PC-3 (cell line): ENCODE measurements at regions not wholly inside any gene's neighbourhood (a gene's known extent, or its start where the extent isn't known, plus 50 kb on each side); places are given as distances from the start of the nearest gene placed in this dataset.

ENCODE experiments used
- ATAC-seq: fragments of 200-7000 bp; cut with Tn5 transposase; 2 replicates; pipeline ENCODE4 v1.9.1; 2020; ENCODE audit warnings: mild to moderate bottlenecking, moderate library complexity
- BruUV-seq: library from RNA; stranded (reverse); fragments of 400-500 nt; replicated peaks from 2 replicates; lab custom pipeline; 2021; lab: Mats Ljungman, UMichigan
- CTCF ChIA-PET: fragments of 300-600 bp; sonication (Branson Sonifier 250); formaldehyde crosslinking; loops from one replicate; lab custom pipeline; 2022; ENCODE audit warnings: antibody characterized with exemption; lab: Charles Lee
- POLR2A ChIA-PET: fragments of 300-600 bp; sonication (Branson Sonifier 250); formaldehyde crosslinking; loops from one replicate; lab custom pipeline; 2022; ENCODE audit warnings: antibody characterized with exemption; ENCODE audit not compliant: unreplicated experiment; lab: Charles Lee
- DNase-seq: peaks from one replicate; pipeline ENCODE4 v3.0.0-alpha.2; 2015
- H2AFZ ChIP-seq: fragments of 300-600 bp; sonication (generic); 2 replicates; pipeline ENCODE4 v1.6.0; 2016; ENCODE audit warnings: antibody characterized with exemption, low read length
- H3F3A ChIP-seq: fragments of 300-600 bp; sonication (generic); one replicate; pipeline ENCODE4 v1.6.0; 2017; ENCODE audit warnings: antibody characterized with exemption, low read length, control low read depth, mild to moderate bottlenecking; ENCODE audit not compliant: unreplicated experiment
- H3K27ac ChIP-seq: fragments of 300-600 bp; sonication (generic); 2 replicates; pipeline ENCODE4 v1.5.1; 2016; ENCODE audit warnings: mild to moderate bottlenecking, low read length
- H3K27me3 ChIP-seq: fragments of 300-600 bp; sonication (generic); 2 replicates; pipeline ENCODE4 v1.6.1; 2016; ENCODE audit warnings: low read length, mixed read lengths
- H3K36me3 ChIP-seq: fragments of 300-600 bp; sonication (generic); 2 replicates; pipeline ENCODE4 v1.6.1; 2016; ENCODE audit warnings: low read depth, mixed run types, low read length, mixed read lengths
- H3K4me1 ChIP-seq: fragments of 300-600 bp; sonication (generic); 2 replicates; pipeline ENCODE4 v1.5.1; 2016; ENCODE audit warnings: low read length; ENCODE audit not compliant: insufficient read depth
- H3K4me2 ChIP-seq: fragments of 300-600 bp; sonication (generic); 2 replicates; pipeline ENCODE4 v1.6.0; 2016; ENCODE audit warnings: low read length
- H3K4me3 ChIP-seq: fragments of 300-600 bp; sonication (generic); 2 replicates; pipeline ENCODE4 v1.5.1; 2016; ENCODE audit warnings: mild to moderate bottlenecking, low read length, mixed read lengths
- H3K79me2 ChIP-seq: fragments of 300-600 bp; sonication (generic); 2 replicates; pipeline ENCODE4 v1.6.1; 2017; ENCODE audit warnings: low read length, mixed read lengths
- H3K9ac ChIP-seq: fragments of 300-600 bp; sonication (generic); 2 replicates; pipeline ENCODE4 v1.6.0; 2016; ENCODE audit warnings: mild to moderate bottlenecking, low read length
- H3K9me2 ChIP-seq: fragments of 300-600 bp; sonication (generic); replicated peaks from 2 replicates; pipeline ENCODE4 v1.6.1; 2016; ENCODE audit warnings: mixed run types, low read length, mixed read lengths
- H3K9me3 ChIP-seq: fragments of 300-600 bp; sonication (generic); 2 replicates; pipeline ENCODE4 v1.6.1; 2016; ENCODE audit warnings: low read length, mixed read lengths
- H4K20me1 ChIP-seq: fragments of 300-600 bp; sonication (generic); 2 replicates; pipeline ENCODE4 v1.6.1; 2016; ENCODE audit warnings: low read length, mixed read lengths
- EZH2 ChIP-seq: fragments of 300-600 bp; sonication (generic); IDR thresholded peaks from one replicate; pipeline ENCODE4 v1.6.1; 2017; ENCODE audit warnings: antibody characterized with exemption, mild to moderate bottlenecking, low read length; ENCODE audit not compliant: unreplicated experiment
- EZH2phosphoT487 ChIP-seq: fragments of 300-600 bp; sonication (generic); IDR thresholded peaks from 2 replicates; pipeline ENCODE4 v1.6.1; 2018; ENCODE audit warnings: mild to moderate bottlenecking, antibody characterized with exemption, low read length, borderline replicate concordance
- intact Hi-C: fragments of 100-400 bp; cut with micrococcal nuclease; formaldehyde crosslinking; loops from 2 replicates; pipeline ENCODE4 v1.9.0; 2023
- TF ChIP-seq, protein P1 (sequence below): fragments of 300-600 bp; sonication (generic); conservative IDR thresholded peaks from 2 replicates; pipeline ENCODE4 v1.5.1; 2017; ENCODE audit warnings: antibody characterized with exemption, low read depth, mild to moderate bottlenecking, low read length

DNA sequence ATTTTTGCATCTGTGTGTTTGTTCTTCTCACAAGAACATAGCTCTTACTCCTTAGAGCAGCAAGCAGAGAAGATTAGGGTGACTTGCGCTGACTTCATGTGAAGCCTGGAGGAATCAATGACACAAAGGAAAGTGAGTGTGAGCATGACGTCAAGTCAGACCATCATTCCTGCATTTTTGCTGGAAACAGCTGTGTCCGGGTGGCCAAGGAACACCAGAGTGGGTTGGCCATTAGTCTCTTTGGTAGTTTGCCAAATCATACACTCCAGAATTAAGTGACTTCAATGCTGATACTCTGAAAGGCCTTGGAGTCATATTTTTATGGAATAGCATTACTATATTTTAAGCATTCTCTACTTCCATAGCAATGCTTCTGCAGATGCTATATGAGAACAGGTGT, 597.2 kb downstream of the DCDC2C start:
- CTCF ChIA-PET, result no interaction called here
- no peak overlapping the region for H2AFZ ChIP-seq
- H3F3A ChIP-seq, result no peaks in the 10 kb centered on the region
- H3K4me3 ChIP-seq, result no peak overlapping the region
- no peaks in the 10 kb centered on the region for H3K36me3 ChIP-seq
- H3K4me2 ChIP-seq, result no peak overlapping the region
- POLR2A ChIA-PET, result no interaction called here
- no peaks in the 10 kb centered on the region for H3K9me2 ChIP-seq
- H3K27me3 ChIP-seq, result no peaks in the 10 kb centered on the region
- H3K27ac ChIP-seq, result no peak overlapping the region
- BruUV-seq, result no TSS peak
- TF ChIP-seq EZH2phosphoT487, result no peak
- no peaks in the 10 kb centered on the region for H4K20me1 ChIP-seq
- no peaks in the 10 kb centered on the region for H3K9me3 ChIP-seq
- DNase-seq (no peak), ATAC-seq (no peak)
- intact Hi-C loops, result no loop called here
- no peaks in the 10 kb centered on the region for H3K4me1 ChIP-seq
- H3K9ac ChIP-seq, result no peak overlapping the region
- no peaks in the 10 kb centered on the region for H3K79me2 ChIP-seq

DNA sequence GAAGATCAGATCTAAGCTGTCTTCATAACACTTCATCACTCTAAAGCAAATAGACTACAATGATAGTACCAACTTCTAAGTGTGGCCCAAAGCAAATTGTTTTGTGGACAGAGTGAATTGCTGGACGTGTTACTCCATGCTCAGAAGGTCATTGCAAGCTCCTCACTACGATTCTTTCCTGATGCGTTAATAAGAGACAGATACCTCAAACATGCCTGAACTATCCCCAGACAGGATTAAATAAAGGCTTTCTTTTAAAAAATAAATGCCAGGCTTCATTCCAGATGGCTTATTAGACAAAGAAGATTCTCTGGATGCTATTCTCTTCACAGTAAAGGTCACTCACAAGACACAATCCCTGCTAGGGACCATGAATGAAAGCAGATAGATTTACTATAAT, 621.2 kb downstream of the DCDC2C start:
- Histone ChIP-seq H4K20me1 (no peaks in the 10 kb centered on the region), H3K4me3 (no peak overlapping the region), H3K9me2 (no peaks in the 10 kb centered on the region), H3K79me2 (no peaks in the 10 kb centered on the region), H3K27ac (no peak overlapping the region), H3K27me3 (no peaks in the 10 kb centered on the region), H2AFZ (no peak overlapping the region), H3K4me1 (no peaks in the 10 kb centered on the region), H3K36me3 (no peaks in the 10 kb centered on the region), H3F3A (no peaks in the 10 kb centered on the region), H3K9ac (no peak overlapping the region), H3K4me2 (no peak overlapping the region), H3K9me3 (no peaks in the 10 kb centered on the region)
- intact Hi-C loops, result no loop called here
- ATAC-seq, result no peak
- POLR2A ChIA-PET, result no interaction called here
- DNase-seq, result no peak
- TF ChIP-seq EZH2, result no peak
- TF ChIP-seq, protein P1, sequence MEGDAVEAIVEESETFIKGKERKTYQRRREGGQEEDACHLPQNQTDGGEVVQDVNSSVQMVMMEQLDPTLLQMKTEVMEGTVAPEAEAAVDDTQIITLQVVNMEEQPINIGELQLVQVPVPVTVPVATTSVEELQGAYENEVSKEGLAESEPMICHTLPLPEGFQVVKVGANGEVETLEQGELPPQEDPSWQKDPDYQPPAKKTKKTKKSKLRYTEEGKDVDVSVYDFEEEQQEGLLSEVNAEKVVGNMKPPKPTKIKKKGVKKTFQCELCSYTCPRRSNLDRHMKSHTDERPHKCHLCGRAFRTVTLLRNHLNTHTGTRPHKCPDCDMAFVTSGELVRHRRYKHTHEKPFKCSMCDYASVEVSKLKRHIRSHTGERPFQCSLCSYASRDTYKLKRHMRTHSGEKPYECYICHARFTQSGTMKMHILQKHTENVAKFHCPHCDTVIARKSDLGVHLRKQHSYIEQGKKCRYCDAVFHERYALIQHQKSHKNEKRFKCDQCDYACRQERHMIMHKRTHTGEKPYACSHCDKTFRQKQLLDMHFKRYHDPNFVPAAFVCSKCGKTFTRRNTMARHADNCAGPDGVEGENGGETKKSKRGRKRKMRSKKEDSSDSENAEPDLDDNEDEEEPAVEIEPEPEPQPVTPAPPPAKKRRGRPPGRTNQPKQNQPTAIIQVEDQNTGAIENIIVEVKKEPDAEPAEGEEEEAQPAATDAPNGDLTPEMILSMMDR, result no peak
- TF ChIP-seq EZH2phosphoT487, result no peak
- no TSS peak for BruUV-seq
- CTCF ChIA-PET, result no interaction called here

DNA sequence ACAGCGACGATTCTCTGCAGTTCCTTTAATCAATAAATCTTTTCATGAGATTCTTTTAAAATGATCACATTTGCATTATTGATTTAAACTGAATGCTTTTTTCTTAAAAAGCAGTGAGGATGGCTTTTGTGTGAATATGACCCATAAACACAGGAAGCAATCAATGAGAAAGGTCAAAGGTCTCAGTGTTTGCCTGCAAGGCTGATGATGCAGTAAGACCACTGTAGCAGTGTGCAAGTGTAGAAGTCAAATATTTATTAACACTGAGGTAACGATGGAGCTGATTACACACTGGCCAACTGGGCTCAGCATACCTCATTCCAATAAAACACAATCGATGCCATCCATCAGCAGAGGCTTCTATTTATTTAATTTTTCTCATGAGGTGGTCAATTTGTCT, 633.5 kb downstream of the DCDC2C start:
- ChIA-PET CTCF (no interaction called here), POLR2A (no interaction called here)
- intact Hi-C loops, result no loop called here
- no peaks in the 10 kb centered on the region for H3K9me2 ChIP-seq
- no peak for DNase-seq
- H3K4me3 ChIP-seq, result no peak overlapping the region
- no peaks in the 10 kb centered on the region for H3K27me3 ChIP-seq
- H3K79me2 ChIP-seq, result no peaks in the 10 kb centered on the region
- no peaks in the 10 kb centered on the region for H3F3A ChIP-seq
- no peaks in the 10 kb centered on the region for H3K36me3 ChIP-seq
- H3K9ac ChIP-seq, result no peak overlapping the region
- ATAC-seq, result no peak
- H3K4me1 ChIP-seq, result no peaks in the 10 kb centered on the region
- no peak for TF ChIP-seq EZH2
- TF ChIP-seq, protein P1, result no peak
- TF ChIP-seq EZH2phosphoT487, result no peak
- no TSS peak for BruUV-seq
- H4K20me1 ChIP-seq, result no peaks in the 10 kb centered on the region
- no peak overlapping the region for H3K27ac ChIP-seq
- H3K4me2 ChIP-seq, result no peak overlapping the region
- H3K9me3 ChIP-seq, result peaks cover 4% of the 10 kb centered on the region; the same call in 1 of the 2 replicates
- H2AFZ ChIP-seq, result no peak overlapping the region
